GM19397 (cell line): ENCODE measurements at regions not wholly inside any gene's neighbourhood (a gene's known extent, or its start where the extent isn't known, plus 50 kb on each side); places are given as distances from the start of the nearest gene placed in this dataset.

Experiments used
- ATAC-seq: cut with Tn5 transposase; IDR thresholded peaks from one replicate; pipeline ENCODE4 v1.9.1; 2021; ENCODE audit warnings: mild to moderate bottlenecking, moderate library complexity; ENCODE audit not compliant: unreplicated experiment

GRCh38 chr10:106473129-106473685 lies 691.3 kb downstream of the SORCS1 start:
- no peak for ATAC-seq

GRCh38 chr10:106467506-106467905 lies 697.0 kb downstream of the SORCS1 start:
- ATAC-seq = no peak

- ATAC-seq = no peak
Observed at GRCh38 chr10:106457522-106457921, 707.0 kb downstream of the SORCS1 start.

- ATAC-seq = no peak
Observed at GRCh38 chr10:106454233-106454632, 710.3 kb downstream of the SORCS1 start.

GRCh38 chr10:106450966-106451365 lies 713.5 kb downstream of the SORCS1 start:
- ATAC-seq = no peak

- ATAC-seq = no peak
Observed at GRCh38 chr10:106446920-106447319, 717.6 kb downstream of the SORCS1 start.

GRCh38 chr10:106442223-106442622 lies 722.3 kb downstream of the SORCS1 start:
- ATAC-seq = no peak

GRCh38 chr10:106440767-106441166 lies 723.7 kb downstream of the SORCS1 start:
- ATAC-seq = no peak

- no peak for ATAC-seq
Observed at GRCh38 chr10:106440355-106440754, 724.2 kb downstream of the SORCS1 start.

- no peak for ATAC-seq
Observed at GRCh38 chr10:106439366-106439765, 725.1 kb downstream of the SORCS1 start.

GRCh38 chr10:106438386-106438785 lies 726.1 kb downstream of the SORCS1 start:
- ATAC-seq = no peak

- no peak for ATAC-seq
Observed at GRCh38 chr10:106436123-106436715, 728.3 kb downstream of the SORCS1 start.

GRCh38 chr10:106435081-106435480 lies 729.4 kb downstream of the SORCS1 start:
- ATAC-seq = no peak

GRCh38 chr10:106424981-106425380 lies 739.5 kb downstream of the SORCS1 start:
- ATAC-seq = no peak

- no peak for ATAC-seq
Observed at GRCh38 chr10:106424054-106424453, 740.5 kb downstream of the SORCS1 start.

GRCh38 chr10:106410331-106410730 lies 754.2 kb downstream of the SORCS1 start:
- ATAC-seq = no peak

- ATAC-seq = no peak
Observed at GRCh38 chr10:106405141-106405540, 759.4 kb downstream of the SORCS1 start.

GRCh38 chr10:106402458-106402857 lies 762.0 kb downstream of the SORCS1 start:
- no peak for ATAC-seq

GRCh38 chr10:106401967-106402366 lies 762.5 kb downstream of the SORCS1 start:
- ATAC-seq = no peak

- ATAC-seq = no peak
Observed at GRCh38 chr10:106401161-106401560, 763.3 kb downstream of the SORCS1 start.

GRCh38 chr10:106399112-106399511 lies 765.4 kb downstream of the SORCS1 start:
- ATAC-seq = no peak

- no peak for ATAC-seq
Observed at GRCh38 chr10:106396192-106396591, 768.3 kb downstream of the SORCS1 start.
